ENCODE measurements at regions not wholly inside any gene's neighbourhood (a gene's known extent, or its start where the extent isn't known, plus 50 kb on each side); places are given as distances from the start of the nearest gene placed in this dataset.

DNA sequence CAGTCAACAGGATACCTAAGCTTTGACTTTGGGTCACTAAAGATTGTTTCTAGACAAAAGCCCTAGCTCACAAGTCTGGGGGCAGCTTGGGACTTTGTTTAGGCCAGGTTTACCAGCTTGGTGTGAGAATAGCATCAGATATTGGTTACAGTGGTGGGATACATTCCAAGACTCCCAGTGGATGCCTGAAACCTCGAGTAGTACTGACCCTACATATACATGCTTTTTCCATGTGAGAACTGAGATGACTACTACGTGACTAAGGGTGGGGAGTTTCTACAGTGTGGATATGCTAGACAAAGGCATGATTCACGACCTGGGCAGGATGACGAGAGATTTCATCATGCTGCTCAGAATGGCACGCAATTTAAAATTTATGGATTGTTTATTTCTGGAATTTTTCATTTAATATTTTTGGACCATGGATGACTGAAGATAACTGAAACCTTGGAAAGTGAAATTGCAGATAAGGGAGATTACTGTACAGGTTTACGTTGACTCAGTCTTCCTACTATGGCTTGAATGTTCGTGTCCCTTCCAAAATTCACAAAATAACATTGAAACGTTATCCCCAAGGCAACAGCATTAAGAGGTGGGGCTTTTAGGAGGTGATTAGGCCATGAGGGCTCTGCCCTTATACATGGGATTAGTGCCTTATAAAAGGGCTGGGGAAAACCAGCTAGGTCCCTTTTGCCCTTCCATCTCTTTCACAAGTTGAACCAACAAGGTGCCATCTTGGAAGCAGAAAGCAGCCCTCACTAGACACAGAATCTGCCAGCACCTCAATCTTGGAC, 50.2 kb upstream of the CTAGE1 start:
- DNase-seq: no peak

DNA sequence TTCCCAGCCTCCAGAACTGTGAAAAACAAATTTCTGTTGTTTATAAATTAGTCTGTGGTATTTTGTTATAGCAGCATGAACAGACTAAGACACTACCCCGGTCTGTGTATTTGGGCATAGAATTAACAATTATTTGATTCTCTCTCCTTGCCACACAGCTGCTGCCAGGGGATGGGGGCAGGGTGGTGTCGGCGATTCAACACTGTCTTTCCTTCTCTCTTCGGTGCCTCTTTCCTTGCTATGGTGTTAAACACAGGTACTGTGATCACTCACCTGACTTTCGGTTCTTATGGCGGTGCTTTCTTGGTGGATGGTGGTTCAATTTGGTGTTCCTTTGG, 50.8 kb upstream of the CTAGE1 start:
- no peak for DNase-seq

GRCh38 chr18:22469061-22469734, 51.5 kb upstream of the CTAGE1 start:
- DNase-seq: no peak

DNA sequence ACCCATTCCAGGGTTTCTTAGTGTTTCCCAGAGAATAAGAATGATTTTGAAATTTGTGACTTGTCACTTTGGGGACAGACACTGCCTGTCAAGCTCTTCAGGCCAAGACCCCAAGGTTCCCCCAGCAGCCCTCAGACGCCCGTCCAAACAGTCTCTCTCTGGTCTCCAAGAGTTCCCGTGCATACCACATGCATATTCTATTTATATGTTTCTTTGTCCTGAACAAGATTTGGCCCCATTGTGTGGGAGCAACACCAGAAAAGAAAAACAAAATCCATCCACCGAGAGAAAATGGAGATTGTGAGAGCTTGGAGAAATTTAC, 52.2 kb upstream of the CTAGE1 start:
- no peak for DNase-seq

GRCh38 chr18:22470248-22471235, 52.8 kb upstream of the CTAGE1 start:
- no peak for DNase-seq

GRCh38 chr18:22471546-22472131, 53.9 kb upstream of the CTAGE1 start:
- DNase-seq: no peak

- DNase-seq: no peak
Measured at GRCh38 chr18:22473366-22473765, 55.7 kb upstream of the CTAGE1 start.

- DNase-seq: no peak
Measured at GRCh38 chr18:22475426-22476100, 57.8 kb upstream of the CTAGE1 start.

DNA sequence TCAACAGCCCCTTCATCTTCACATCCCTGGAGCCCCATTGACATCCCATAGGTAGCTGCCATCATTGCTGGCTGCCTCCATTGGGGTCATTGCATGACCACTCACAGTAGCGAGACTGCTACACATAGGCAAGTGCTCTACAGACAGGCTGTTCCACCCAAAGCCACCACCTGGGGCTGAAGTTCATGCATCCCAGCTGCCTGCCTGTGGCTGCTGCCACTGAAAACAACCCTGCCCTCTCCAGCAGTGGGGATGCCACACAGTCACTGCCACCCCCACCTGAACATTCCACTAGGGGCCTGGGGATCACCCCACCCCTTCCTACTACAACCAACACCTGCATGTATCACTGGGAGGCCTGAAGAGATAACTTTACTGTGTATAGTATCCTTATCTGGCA, 59.5 kb upstream of the CTAGE1 start:
- no peak for DNase-seq

DNA sequence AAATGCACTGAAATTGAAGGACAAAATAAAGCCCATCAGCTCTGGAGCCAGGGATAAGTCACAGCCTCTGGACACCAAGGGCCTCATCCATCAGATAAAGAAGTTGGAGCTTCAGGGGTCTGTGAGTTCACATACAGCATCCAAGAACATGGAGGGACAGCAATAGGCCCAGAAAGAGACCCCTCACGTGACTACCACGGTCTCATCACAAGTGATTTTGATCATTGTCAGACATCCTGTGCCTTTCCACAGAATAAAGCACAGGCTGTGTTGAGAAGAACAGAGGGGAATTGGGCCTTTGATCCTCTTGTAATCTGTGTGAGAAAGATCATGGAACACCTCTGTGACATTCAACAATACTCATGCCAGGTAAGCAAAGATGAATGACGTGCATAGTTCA, 65.2 kb upstream of the CTAGE1 start:
- DNase-seq: no peak

DNA sequence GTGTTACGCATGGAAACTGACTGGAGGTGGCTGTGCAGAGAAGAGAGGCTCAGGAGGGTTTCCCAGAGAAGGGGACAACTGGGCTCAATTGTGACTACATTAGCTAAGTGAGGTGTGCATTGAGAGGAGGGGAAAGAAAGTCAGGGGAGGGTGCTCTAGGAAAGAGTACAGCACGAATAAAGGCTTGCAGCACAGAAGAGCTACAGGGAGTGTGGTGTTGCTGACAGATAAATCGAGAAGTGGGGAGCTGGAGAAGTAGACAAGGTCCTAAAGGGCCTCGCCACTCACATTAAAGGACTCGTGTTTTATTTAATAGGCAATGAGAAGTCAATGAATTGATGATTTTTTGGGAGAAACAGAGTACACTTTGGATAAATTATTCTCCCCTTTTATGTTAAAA, 65.7 kb upstream of the CTAGE1 start:
- no peak for DNase-seq

DNA sequence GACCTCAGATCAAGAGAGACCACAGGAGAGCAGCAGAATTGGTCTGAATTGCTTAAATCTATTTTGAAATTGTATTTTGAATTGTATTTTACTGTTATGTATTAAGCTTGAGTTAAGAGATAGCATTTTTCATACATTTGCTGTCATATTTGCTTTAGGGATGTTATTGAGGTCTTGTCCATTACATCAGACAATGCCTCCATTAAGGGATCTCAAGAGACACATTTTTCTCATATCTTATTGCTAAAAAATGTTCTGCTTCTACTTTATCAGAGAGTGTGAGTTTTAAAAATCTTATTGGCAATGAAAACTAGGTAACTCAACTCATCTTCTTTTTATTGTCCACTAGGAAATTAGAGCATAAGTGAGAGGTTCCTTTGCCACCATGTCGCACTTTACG, 66.8 kb upstream of the CTAGE1 start:
- DNase-seq: no peak

GRCh38 chr18:22485808-22486244, 68.1 kb upstream of the CTAGE1 start:
- no peak for DNase-seq

DNA sequence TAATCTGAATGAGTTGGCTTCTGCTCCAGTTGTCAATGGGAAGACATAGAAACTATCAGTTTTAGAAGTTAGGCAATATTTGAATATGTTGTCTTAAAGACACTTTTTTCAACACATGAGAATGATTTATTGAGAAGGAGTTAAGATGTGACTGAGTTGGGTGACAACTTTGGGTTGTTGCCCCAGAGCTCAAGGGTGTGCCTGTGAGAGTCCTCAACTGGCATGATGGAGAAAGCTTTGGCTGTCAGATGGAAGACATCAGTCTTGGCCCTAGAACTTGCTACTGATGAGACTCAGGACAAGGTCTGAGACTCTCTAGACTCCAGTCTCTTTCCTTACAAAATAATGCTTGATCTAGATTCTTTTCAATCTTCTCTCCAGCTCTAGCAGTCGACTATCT, 69.0 kb upstream of the CTAGE1 start:
- no peak for DNase-seq

- DNase-seq: no peak
Measured at GRCh38 chr18:22488554-22488953, 70.8 kb upstream of the CTAGE1 start.

DNA sequence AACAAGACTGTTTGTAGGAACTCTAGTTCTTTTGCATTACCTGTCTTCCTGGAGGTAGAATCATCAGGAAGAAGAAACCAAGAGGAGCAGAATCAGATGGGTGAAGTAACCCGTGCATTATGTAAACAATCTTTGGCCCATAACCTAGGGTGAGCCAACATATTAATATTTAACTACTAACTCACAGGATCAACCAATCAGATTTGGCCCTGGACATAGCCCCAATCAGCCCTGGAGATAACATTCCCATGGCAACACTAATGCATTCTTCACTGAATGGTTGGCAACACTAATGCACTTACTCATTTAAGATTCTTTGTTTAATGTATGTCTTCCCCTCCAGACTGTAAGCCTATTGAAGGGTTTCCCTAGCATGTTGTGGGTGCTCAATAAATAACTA, 72.0 kb upstream of the CTAGE1 start:
- DNase-seq: no peak

DNA sequence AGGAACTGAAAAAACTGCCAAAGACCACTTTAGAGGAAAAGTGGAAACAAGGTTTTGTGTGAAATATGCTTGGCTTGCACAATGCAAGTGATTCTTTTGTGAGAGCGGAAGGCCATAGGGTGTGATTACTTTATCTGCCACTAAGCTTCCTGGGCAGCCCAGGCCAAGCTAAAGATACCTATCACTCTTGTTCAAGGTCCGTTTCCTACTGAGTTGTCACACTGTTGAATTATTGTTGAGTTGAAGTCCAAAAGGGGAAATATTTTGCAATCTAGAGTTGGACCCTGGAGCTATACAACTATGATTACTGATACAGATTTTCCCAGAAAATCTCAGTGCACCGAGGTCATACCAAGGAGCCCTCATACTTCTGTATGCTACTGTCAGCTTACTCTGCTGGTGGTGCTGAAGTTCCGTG, 72.7 kb upstream of the CTAGE1 start:
- no peak for DNase-seq

DNA sequence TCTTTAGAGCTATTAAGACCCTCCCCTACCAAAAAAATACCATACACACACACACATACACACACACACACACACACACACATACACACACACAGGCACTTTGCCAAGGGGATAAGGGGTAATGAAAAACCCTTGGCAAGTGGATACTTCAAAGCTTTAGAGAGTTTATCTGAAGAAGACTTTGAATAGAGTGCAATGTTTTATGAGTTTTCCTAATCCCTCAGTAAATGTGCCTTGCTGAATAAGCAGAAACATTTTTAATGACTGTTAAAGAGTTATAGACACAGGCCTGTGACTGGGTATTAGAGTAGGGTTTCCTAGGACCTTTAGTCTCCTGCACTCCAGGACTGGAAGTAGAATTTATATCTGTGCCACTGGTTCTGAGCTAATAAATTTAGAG, 75.5 kb upstream of the CTAGE1 start:
- no peak for DNase-seq

DNA sequence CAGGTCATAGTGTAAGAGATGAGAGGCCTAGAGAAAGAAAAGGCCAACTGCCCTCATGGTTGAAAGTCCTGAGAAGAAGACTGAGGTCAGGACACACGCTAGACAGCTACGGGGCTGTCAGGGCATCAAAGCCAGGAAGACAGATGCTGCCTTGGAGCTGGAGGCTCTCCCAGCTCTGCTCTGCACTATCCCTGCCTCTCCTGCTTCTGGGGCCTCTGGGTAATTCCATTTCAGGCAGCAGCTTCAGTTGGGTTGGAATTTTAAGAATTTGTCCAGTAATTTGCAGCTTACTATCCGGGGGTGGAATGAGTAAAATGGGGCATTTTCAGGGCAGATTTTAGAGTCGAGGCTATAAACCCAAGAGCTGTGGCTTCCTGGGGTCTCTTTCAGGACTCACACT, 76.2 kb upstream of the CTAGE1 start:
- DNase-seq: no peak

- no peak for DNase-seq
Measured at GRCh38 chr18:22494771-22495170, 77.1 kb upstream of the CTAGE1 start.

- no peak for DNase-seq
Measured at GRCh38 chr18:22499421-22499820, 81.7 kb upstream of the CTAGE1 start.

DNA sequence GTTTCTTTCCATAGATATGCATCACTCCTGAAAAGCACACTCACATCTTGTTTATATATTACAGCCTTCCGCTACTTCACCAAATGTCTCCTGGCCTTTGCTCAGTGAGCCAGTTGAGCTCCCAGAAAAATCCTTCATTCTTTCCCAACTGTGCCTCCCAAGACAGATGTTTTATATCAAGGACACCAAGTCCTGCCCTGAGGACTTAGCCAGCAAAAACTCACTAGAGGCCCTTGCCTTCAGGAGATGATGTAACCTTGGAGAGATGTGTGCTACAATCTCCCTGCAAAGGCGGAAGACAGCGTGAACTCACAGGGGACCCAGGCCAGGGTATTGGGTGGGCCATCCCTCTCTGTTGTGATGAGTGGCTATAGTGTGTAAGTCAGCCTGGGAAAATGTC, 86.1 kb upstream of the CTAGE1 start:
- DNase-seq: no peak

Measured in NCI-H510A treated with DMSO at 0.1 percent for 48 hours (cell line).